WTC11 (cell line): ENCODE measurements at regions not wholly inside any gene's neighbourhood (a gene's known extent, or its start where the extent isn't known, plus 50 kb on each side); places are given as distances from the start of the nearest gene placed in this dataset.
"Not testable (repeated sequence)": the region's sequence is repeated elsewhere in the genome, so short reads cannot be mapped to it uniquely, and the experiment has no call there.

ENCODE experiments used
- ATAC-seq: fragments of 200-7000 bp; cut with Tn5 transposase; 2 replicates; pipeline ENCODE4 v1.10.0; 2021; ENCODE audit warnings: mild to moderate bottlenecking, moderate library complexity
- CTCF ChIA-PET: fragments of 300-600 bp; sonication (Branson Sonifier 250); formaldehyde crosslinking; loops from one replicate; lab custom pipeline; 2021; ENCODE audit warnings: antibody characterized with exemption; lab: Charles Lee
- POLR2A ChIA-PET: fragments of 350-600 bp; sonication (Branson Sonifier 250); formaldehyde crosslinking; loops from one replicate; lab custom pipeline; 2021; ENCODE audit warnings: antibody characterized with exemption; lab: Charles Lee
- DNase-seq: peaks from one replicate; pipeline ENCODE4 v3.0.0; 2021; ENCODE audit warnings: low spot score
- H3K27ac Mint-ChIP-seq: 2 replicates; pipeline ENCODE4 v1.8.0; 2021; ENCODE audit warnings: mixed read lengths
- H3K27me3 Mint-ChIP-seq: 2 replicates; pipeline ENCODE4 v1.8.0; 2021; ENCODE audit warnings: low read depth, mild to moderate bottlenecking, moderate library complexity, mixed read lengths
- H3K36me3 Mint-ChIP-seq: 2 replicates; pipeline ENCODE4 v1.8.0; 2021; ENCODE audit warnings: mixed read lengths
- H3K4me1 Mint-ChIP-seq: 2 replicates; pipeline ENCODE4 v1.8.0; 2022; ENCODE audit warnings: mixed read lengths
- H3K4me3 Mint-ChIP-seq: 2 replicates; pipeline ENCODE4 v1.8.0; 2021; ENCODE audit warnings: mild to moderate bottlenecking, moderate library complexity, mixed read lengths
- H3K9me3 Mint-ChIP-seq: 2 replicates; pipeline ENCODE4 v1.8.0; 2021; ENCODE audit warnings: mixed read lengths
- ATF1 ChIP-seq: sonication (generic); formaldehyde crosslinking; IDR thresholded peaks from 2 replicates; pipeline ENCODE4 v1.8.1; 2023; ENCODE audit warnings: mild to moderate bottlenecking, moderate library complexity, missing genetic modification reagents
- CBFB ChIP-seq: sonication (generic); formaldehyde crosslinking; IDR thresholded peaks from 2 replicates; pipeline ENCODE4 v1.8.1; 2022; ENCODE audit warnings: mild to moderate bottlenecking, low read depth, missing genetic modification reagents
- E2F4 ChIP-seq: sonication (generic); formaldehyde crosslinking; IDR thresholded peaks from 2 replicates; pipeline ENCODE4 v1.8.1; 2022; ENCODE audit warnings: low read depth, mild to moderate bottlenecking, moderate library complexity, missing genetic modification reagents, borderline replicate concordance
- EMX1 ChIP-seq: fragments of 250-450 bp; sonication (Bioruptor Pico); IDR thresholded peaks from 2 replicates; pipeline ENCODE4 v1.8.0; 2021; ENCODE audit warnings: mild to moderate bottlenecking
- ETV6 ChIP-seq: sonication (generic); formaldehyde crosslinking; IDR thresholded peaks from 2 replicates; pipeline ENCODE4 v1.8.1; 2022; ENCODE audit warnings: mild to moderate bottlenecking, missing genetic modification reagents
- FOXK1 ChIP-seq: sonication (generic); formaldehyde crosslinking; IDR thresholded peaks from 2 replicates; pipeline ENCODE4 v1.8.0; 2022; ENCODE audit warnings: mild to moderate bottlenecking, moderate library complexity, missing genetic modification reagents
- GABPB1 ChIP-seq: sonication (generic); formaldehyde crosslinking; IDR thresholded peaks from 2 replicates; pipeline ENCODE4 v1.8.1; 2023; ENCODE audit warnings: mild to moderate bottlenecking, missing genetic modification reagents
- HMGXB4 ChIP-seq: sonication (generic); formaldehyde crosslinking; IDR thresholded peaks from 2 replicates; pipeline ENCODE4 v1.8.1; 2023; ENCODE audit warnings: mild to moderate bottlenecking, moderate library complexity, missing genetic modification reagents
- IRF2 ChIP-seq: sonication (generic); formaldehyde crosslinking; IDR thresholded peaks from 2 replicates; pipeline ENCODE4 v1.8.0; 2022; ENCODE audit warnings: low read depth, missing genetic modification reagents, borderline replicate concordance
- NFE2L1 ChIP-seq: sonication (generic); formaldehyde crosslinking; IDR thresholded peaks from 2 replicates; pipeline ENCODE4 v1.8.1; 2023; ENCODE audit warnings: missing genetic modification reagents
- NFYB ChIP-seq: sonication (generic); formaldehyde crosslinking; conservative IDR thresholded peaks from 2 replicates; pipeline ENCODE4 v1.8.0; 2022; ENCODE audit warnings: low read depth, missing genetic modification reagents
- NR2C2 ChIP-seq: sonication (generic); formaldehyde crosslinking; IDR thresholded peaks from 2 replicates; pipeline ENCODE4 v1.8.0; 2022; ENCODE audit warnings: mild to moderate bottlenecking, missing genetic modification reagents
- NR3C1 ChIP-seq: sonication (generic); formaldehyde crosslinking; conservative IDR thresholded peaks from 2 replicates; pipeline ENCODE4 v1.8.1; 2023; ENCODE audit warnings: low read depth, mild to moderate bottlenecking, missing genetic modification reagents
- OVOL2 ChIP-seq: fragments of 250-450 bp; sonication (Bioruptor Pico); IDR thresholded peaks from 2 replicates; pipeline ENCODE4 v1.9.0; 2021; ENCODE audit warnings: mild to moderate bottlenecking, borderline replicate concordance
- SMAD3 ChIP-seq: sonication (generic); formaldehyde crosslinking; IDR thresholded peaks from 2 replicates; pipeline ENCODE4 v1.8.0; 2022; ENCODE audit warnings: missing genetic modification reagents, mild to moderate bottlenecking, borderline replicate concordance
- TEAD1 ChIP-seq: sonication (generic); formaldehyde crosslinking; IDR thresholded peaks from 2 replicates; pipeline ENCODE4 v1.8.0; 2022; ENCODE audit warnings: mild to moderate bottlenecking, missing genetic modification reagents
- TP53 ChIP-seq: sonication (generic); formaldehyde crosslinking; IDR thresholded peaks from 2 replicates; pipeline ENCODE4 v1.8.1; 2023; ENCODE audit warnings: mild to moderate bottlenecking, missing genetic modification reagents
- USF1 ChIP-seq: sonication (generic); formaldehyde crosslinking; IDR thresholded peaks from 2 replicates; pipeline ENCODE4 v1.8.0; 2022; ENCODE audit warnings: mild to moderate bottlenecking, missing genetic modification reagents
- ZNF121 ChIP-seq: sonication (generic); formaldehyde crosslinking; IDR thresholded peaks from 2 replicates; pipeline ENCODE4 v1.8.0; 2023; ENCODE audit warnings: missing genetic modification reagents
- ZNF263 ChIP-seq: sonication (generic); formaldehyde crosslinking; IDR thresholded peaks from 2 replicates; pipeline ENCODE4 v1.8.1; 2022; ENCODE audit warnings: low read depth, mild to moderate bottlenecking, moderate library complexity, missing genetic modification reagents
- ZNF317 ChIP-seq: sonication (generic); formaldehyde crosslinking; IDR thresholded peaks from 2 replicates; pipeline ENCODE4 v1.8.1; 2023; ENCODE audit warnings: low read depth, mild to moderate bottlenecking, moderate library complexity, missing genetic modification reagents, borderline replicate concordance
- TF ChIP-seq, protein P1 (sequence below): sonication (generic); formaldehyde crosslinking; IDR thresholded peaks from 2 replicates; pipeline ENCODE4 v1.8.1; 2022; ENCODE audit warnings: mild to moderate bottlenecking, missing genetic modification reagents, moderate library complexity, borderline replicate concordance
- TF ChIP-seq, protein P2 (sequence below): fragments of 250-450 bp; sonication (Bioruptor Pico); IDR thresholded peaks from 2 replicates; pipeline ENCODE4 v1.9.0; 2021; ENCODE audit warnings: mild to moderate bottlenecking, borderline replicate concordance

GRCh38 chr2:51778806-51779205 lies 746.9 kb upstream of the NRXN1 start (continued):
- TF ChIP-seq HMGXB4 (CRISPR knock-in tag): no peak
- no peak for TF ChIP-seq CBFB (CRISPR knock-in tag)
- no peak for TF ChIP-seq FOXK1 (CRISPR knock-in tag)
- no peak for TF ChIP-seq NR2C2 (CRISPR knock-in tag)
- no peak for TF ChIP-seq ZNF121 (CRISPR knock-in tag)
- TF ChIP-seq IRF2 (CRISPR knock-in tag): no peak
- TF ChIP-seq, protein P1, sequence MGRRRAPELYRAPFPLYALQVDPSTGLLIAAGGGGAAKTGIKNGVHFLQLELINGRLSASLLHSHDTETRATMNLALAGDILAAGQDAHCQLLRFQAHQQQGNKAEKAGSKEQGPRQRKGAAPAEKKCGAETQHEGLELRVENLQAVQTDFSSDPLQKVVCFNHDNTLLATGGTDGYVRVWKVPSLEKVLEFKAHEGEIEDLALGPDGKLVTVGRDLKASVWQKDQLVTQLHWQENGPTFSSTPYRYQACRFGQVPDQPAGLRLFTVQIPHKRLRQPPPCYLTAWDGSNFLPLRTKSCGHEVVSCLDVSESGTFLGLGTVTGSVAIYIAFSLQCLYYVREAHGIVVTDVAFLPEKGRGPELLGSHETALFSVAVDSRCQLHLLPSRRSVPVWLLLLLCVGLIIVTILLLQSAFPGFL: no peak
- TF ChIP-seq ZNF317 (CRISPR knock-in tag): no peak
- TF ChIP-seq USF1 (CRISPR knock-in tag): no peak
- no peak for TF ChIP-seq NFE2L1 (CRISPR knock-in tag)
- TF ChIP-seq ZNF263 (CRISPR knock-in tag): no peak

GRCh38 chr2:51774606-51775005 lies 742.7 kb upstream of the NRXN1 start:
- H3K27me3 Mint-ChIP-seq: not testable (repeated sequence)

DNA sequence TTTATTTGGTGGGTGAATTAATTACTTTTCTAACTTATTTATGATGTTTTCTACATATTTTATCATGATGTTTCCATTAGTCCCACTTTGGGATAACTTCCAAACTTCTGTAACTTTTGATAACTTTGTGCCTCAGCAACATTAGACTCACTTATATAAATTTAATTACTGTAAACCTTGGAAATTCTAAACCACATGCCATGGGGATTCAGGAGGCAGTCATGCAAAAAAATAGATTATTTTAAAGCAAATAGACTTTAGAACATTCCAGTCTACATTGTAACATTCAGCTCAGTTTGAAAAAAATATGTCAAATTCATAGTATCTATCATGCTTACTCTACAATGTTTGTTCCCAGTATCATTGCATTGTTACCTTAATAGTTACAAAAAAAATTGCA lies 728.5 kb upstream of the NRXN1 start:
- Mint-ChIP-seq H3K27ac (no peak overlapping the region), H3K4me3 (no peak overlapping the region), H3K27me3 (no peaks in the 10 kb centered on the region), H3K36me3 (no peaks in the 10 kb centered on the region), H3K9me3 (no peaks in the 10 kb centered on the region), H3K4me1 (no peaks in the 10 kb centered on the region)
- TF ChIP-seq IRF2 (CRISPR knock-in tag) (no peak), EMX1 (no peak)
- POLR2A ChIA-PET: no interaction called here
- no peak for DNase-seq
- CTCF ChIA-PET: no interaction called here
- no peak for ATAC-seq

More at GRCh38 chr2:51774606-51775005, 742.7 kb upstream of the NRXN1 start:
- H3K4me1 Mint-ChIP-seq, ATAC-seq, H3K27ac Mint-ChIP-seq, POLR2A ChIA-PET, CTCF ChIA-PET, DNase-seq, H3K4me3 Mint-ChIP-seq: not testable (repeated sequence)
- Mint-ChIP-seq H3K9me3 (peaks cover 54% of the 10 kb centered on the region), H3K36me3 (peaks cover 34% of the 10 kb centered on the region)

- CTCF ChIA-PET: no interaction called here
- TF ChIP-seq NFYB (CRISPR knock-in tag) (no peak), SMAD3 (CRISPR knock-in tag) (no peak), TP53 (no peak), TEAD1 (CRISPR knock-in tag) (no peak), GABPB1 (no peak), ATF1 (no peak), OVOL2 (CRISPR knock-in tag) (no peak), NR3C1 (CRISPR knock-in tag) (no peak), E2F4 (CRISPR knock-in tag) (no peak), ETV6 (CRISPR knock-in tag) (no peak), ZNF263 (CRISPR knock-in tag) (no peak)
- TF ChIP-seq, protein P2, sequence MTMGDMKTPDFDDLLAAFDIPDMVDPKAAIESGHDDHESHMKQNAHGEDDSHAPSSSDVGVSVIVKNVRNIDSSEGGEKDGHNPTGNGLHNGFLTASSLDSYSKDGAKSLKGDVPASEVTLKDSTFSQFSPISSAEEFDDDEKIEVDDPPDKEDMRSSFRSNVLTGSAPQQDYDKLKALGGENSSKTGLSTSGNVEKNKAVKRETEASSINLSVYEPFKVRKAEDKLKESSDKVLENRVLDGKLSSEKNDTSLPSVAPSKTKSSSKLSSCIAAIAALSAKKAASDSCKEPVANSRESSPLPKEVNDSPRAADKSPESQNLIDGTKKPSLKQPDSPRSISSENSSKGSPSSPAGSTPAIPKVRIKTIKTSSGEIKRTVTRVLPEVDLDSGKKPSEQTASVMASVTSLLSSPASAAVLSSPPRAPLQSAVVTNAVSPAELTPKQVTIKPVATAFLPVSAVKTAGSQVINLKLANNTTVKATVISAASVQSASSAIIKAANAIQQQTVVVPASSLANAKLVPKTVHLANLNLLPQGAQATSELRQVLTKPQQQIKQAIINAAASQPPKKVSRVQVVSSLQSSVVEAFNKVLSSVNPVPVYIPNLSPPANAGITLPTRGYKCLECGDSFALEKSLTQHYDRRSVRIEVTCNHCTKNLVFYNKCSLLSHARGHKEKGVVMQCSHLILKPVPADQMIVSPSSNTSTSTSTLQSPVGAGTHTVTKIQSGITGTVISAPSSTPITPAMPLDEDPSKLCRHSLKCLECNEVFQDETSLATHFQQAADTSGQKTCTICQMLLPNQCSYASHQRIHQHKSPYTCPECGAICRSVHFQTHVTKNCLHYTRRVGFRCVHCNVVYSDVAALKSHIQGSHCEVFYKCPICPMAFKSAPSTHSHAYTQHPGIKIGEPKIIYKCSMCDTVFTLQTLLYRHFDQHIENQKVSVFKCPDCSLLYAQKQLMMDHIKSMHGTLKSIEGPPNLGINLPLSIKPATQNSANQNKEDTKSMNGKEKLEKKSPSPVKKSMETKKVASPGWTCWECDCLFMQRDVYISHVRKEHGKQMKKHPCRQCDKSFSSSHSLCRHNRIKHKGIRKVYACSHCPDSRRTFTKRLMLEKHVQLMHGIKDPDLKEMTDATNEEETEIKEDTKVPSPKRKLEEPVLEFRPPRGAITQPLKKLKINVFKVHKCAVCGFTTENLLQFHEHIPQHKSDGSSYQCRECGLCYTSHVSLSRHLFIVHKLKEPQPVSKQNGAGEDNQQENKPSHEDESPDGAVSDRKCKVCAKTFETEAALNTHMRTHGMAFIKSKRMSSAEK: no peak
- Mint-ChIP-seq H3K36me3 (no peaks in the 10 kb centered on the region), H3K27ac (no peak overlapping the region), H3K4me1 (no peaks in the 10 kb centered on the region), H3K9me3 (no peaks in the 10 kb centered on the region), H3K27me3 (no peaks in the 10 kb centered on the region), H3K4me3 (no peak overlapping the region)
- POLR2A ChIA-PET: no interaction called here
- ATAC-seq (no peak), DNase-seq (no peak)
These were observed 726.1 kb upstream of the NRXN1 start for GRCh38 chr2:51758081-51758480.
